ENCODE measurements at regions not wholly inside any gene's neighbourhood (a gene's known extent, or its start where the extent isn't known, plus 50 kb on each side); places are given as distances from the start of the nearest gene placed in this dataset.

- DNase-seq (ENCODE audit: low read depth), result no peak
- H3K4me3 ChIP-seq (ENCODE audit: low read depth, low read length), result no peak overlapping the region
- TF ChIP-seq CTCF (IDR thresholded peaks at IDR 0.05; ENCODE audit: low read depth, low read length, missing control alignments), result no peak
- in situ Hi-C loops (cut with HindIII; ENCODE audit: low sequenced_read_pairs), result loop anchor here (5.0 kb wide), 1 partner anchor 64 kb away; no protein-coding TSS in a partner anchor
Observed at GRCh38 chr14:76320975-76321374, 55.0 kb upstream of the ESRRB start.

- TF ChIP-seq CTCF (IDR thresholded peaks at IDR 0.05; ENCODE audit: low read depth, low read length, missing control alignments), result no peak
- in situ Hi-C loops (cut with HindIII; ENCODE audit: low sequenced_read_pairs), result loop anchor here (5.0 kb wide), 1 partner anchor 65 kb away; no protein-coding TSS in a partner anchor
- H3K4me3 ChIP-seq (ENCODE audit: low read depth, low read length), result no peak overlapping the region
- no peak for DNase-seq (ENCODE audit: low read depth)
Observed at GRCh38 chr14:76322594-76323220, 53.2 kb upstream of the ESRRB start.

GRCh38 chr14:76323331-76324050, 52.4 kb upstream of the ESRRB start:
- in situ Hi-C loops (cut with HindIII; ENCODE audit: low sequenced_read_pairs), result loop anchor here (5.0 kb wide), 1 partner anchor 66 kb away; no protein-coding TSS in a partner anchor
- no peak for TF ChIP-seq CTCF (IDR thresholded peaks at IDR 0.05; ENCODE audit: low read depth, low read length, missing control alignments)
- H3K4me3 ChIP-seq (ENCODE audit: low read depth, low read length), result no peak overlapping the region
- DNase-seq (ENCODE audit: low read depth), result no peak

GRCh38 chr14:76324133-76324532, 51.8 kb upstream of the ESRRB start:
- no peak for TF ChIP-seq CTCF (IDR thresholded peaks at IDR 0.05; ENCODE audit: low read depth, low read length, missing control alignments)
- in situ Hi-C loops (cut with HindIII; ENCODE audit: low sequenced_read_pairs), result loop anchor here (5.0 kb wide), 1 partner anchor 67 kb away; no protein-coding TSS in a partner anchor
- no peak for DNase-seq (ENCODE audit: low read depth)

More at GRCh38 chr14:76324133-76324532, 51.8 kb upstream of the ESRRB start:
- H3K4me3 ChIP-seq (ENCODE audit: low read depth, low read length), result no peak overlapping the region
